HepG2 (cell line): ENCODE measurements at regions not wholly inside any gene's neighbourhood (a gene's known extent, or its start where the extent isn't known, plus 50 kb on each side); places are given as distances from the start of the nearest gene placed in this dataset.

Source experiments
- AGO1 ChIP-seq: fragments of 200-400 bp; formaldehyde crosslinking; IDR thresholded peaks from 2 replicates; pipeline ENCODE4 v1.6.1; 2017; ENCODE audit warnings: mild to moderate bottlenecking, low read depth, low read length, moderate library complexity; ENCODE audit not compliant: poor library complexity, severe bottlenecking
- CCDC6 ChIP-seq: sonication (generic); formaldehyde crosslinking; IDR thresholded peaks from 2 replicates; pipeline ENCODE4 v1.8.1; 2022; ENCODE audit warnings: mild to moderate bottlenecking, missing genetic modification reagents, moderate library complexity
- DDIT3 ChIP-seq: sonication (generic); formaldehyde crosslinking; IDR thresholded peaks from 2 replicates; pipeline ENCODE4 v1.4.0; 2020; ENCODE audit warnings: mild to moderate bottlenecking, missing genetic modification reagents
- ELF1 ChIP-seq: sonication (generic); formaldehyde crosslinking; IDR thresholded peaks from 2 replicates; pipeline ENCODE4 v1.4.0; 2020; ENCODE audit warnings: missing genetic modification reagents
- ELK4 ChIP-seq: sonication (generic); formaldehyde crosslinking; IDR thresholded peaks from 2 replicates; pipeline ENCODE4 v1.9.0; 2021; ENCODE audit warnings: missing genetic modification reagents, borderline replicate concordance
- GTF2F1 ChIP-seq: fragments of 150-350 bp; IDR thresholded peaks from 2 replicates; pipeline ENCODE4 v1.6.1; 2014; ENCODE audit warnings: low read length
- IRF2 ChIP-seq: IDR thresholded peaks from 2 replicates; pipeline ENCODE4 v1.6.1; 2018; ENCODE audit warnings: missing genetic modification reagents, missing compliant biosample characterization
- MBD4 ChIP-seq: IDR thresholded peaks from 2 replicates; pipeline ENCODE4 v1.6.1; 2012; ENCODE audit warnings: low read length, inconsistent platforms, borderline replicate concordance
- NR2C2 ChIP-seq: sonication (generic); formaldehyde crosslinking; IDR thresholded peaks from 2 replicates; pipeline ENCODE4 v1.4.0; 2020; ENCODE audit warnings: missing genetic modification reagents, mild to moderate bottlenecking, moderate library complexity, borderline replicate concordance
- PHF21A ChIP-seq: sonication (generic); formaldehyde crosslinking; IDR thresholded peaks from 2 replicates; pipeline ENCODE4 v1.5.0; 2020; ENCODE audit warnings: mild to moderate bottlenecking, missing genetic modification reagents
- PRDM4 ChIP-seq: sonication (generic); formaldehyde crosslinking; IDR thresholded peaks from 2 replicates; pipeline ENCODE4 v1.9.0; 2021; ENCODE audit warnings: missing genetic modification reagents, borderline replicate concordance
- TEAD2 ChIP-seq: sonication (generic); formaldehyde crosslinking; IDR thresholded peaks from 2 replicates; pipeline ENCODE4 v1.9.0; 2021; ENCODE audit warnings: missing genetic modification reagents
- ZBTB44 ChIP-seq: sonication (generic); formaldehyde crosslinking; IDR thresholded peaks from 2 replicates; pipeline ENCODE4 v1.4.0; 2020; ENCODE audit warnings: missing genetic modification reagents
- ZNF136 ChIP-seq: sonication (generic); formaldehyde crosslinking; IDR thresholded peaks from 2 replicates; pipeline ENCODE4 v1.8.1; 2022; ENCODE audit warnings: low read depth, mild to moderate bottlenecking, moderate library complexity, missing genetic modification reagents
- ZNF280B ChIP-seq: sonication (generic); formaldehyde crosslinking; IDR thresholded peaks from 2 replicates; pipeline ENCODE4 v1.5.0; 2020; ENCODE audit warnings: missing genetic modification reagents, mild to moderate bottlenecking, borderline replicate concordance
- ZNF501 ChIP-seq: sonication (generic); formaldehyde crosslinking; IDR thresholded peaks from 2 replicates; pipeline ENCODE4 v1.5.1; 2020; ENCODE audit warnings: mild to moderate bottlenecking, moderate library complexity, missing genetic modification reagents
- ZNF547 ChIP-seq: sonication (generic); formaldehyde crosslinking; IDR thresholded peaks from 2 replicates; pipeline ENCODE4 v1.5.1; 2020; ENCODE audit warnings: mild to moderate bottlenecking, missing genetic modification reagents
- ZNF598 ChIP-seq: sonication (generic); formaldehyde crosslinking; IDR thresholded peaks from 2 replicates; pipeline ENCODE4 v1.5.1; 2020; ENCODE audit warnings: mild to moderate bottlenecking, missing genetic modification reagents, borderline replicate concordance
- ZNF891 ChIP-seq: sonication (generic); formaldehyde crosslinking; IDR thresholded peaks from 2 replicates; pipeline ENCODE4 v1.5.0; 2020; ENCODE audit warnings: mild to moderate bottlenecking, missing genetic modification reagents
- ZSCAN25 ChIP-seq: sonication (generic); formaldehyde crosslinking; IDR thresholded peaks from 2 replicates; pipeline ENCODE4 v1.8.0; 2022; ENCODE audit warnings: mild to moderate bottlenecking, missing genetic modification reagents

GRCh38 chr3:11719406-11720303, 75.9 kb upstream of the VGLL4 start (continued):
- TF ChIP-seq ZBTB44 (CRISPR knock-in tag) (no peak), ZNF280B (CRISPR knock-in tag) (peak; percentile 36; the same call in 1 of the 2 replicates), IRF2 (CRISPR knock-in tag) (no peak), ZNF547 (CRISPR knock-in tag) (0 out of 2 replicates have a peak, but pooled peaks have one; percentile 39), ELF1 (CRISPR knock-in tag) (no peak), ZNF136 (CRISPR knock-in tag) (no peak), AGO1 (no peak), CCDC6 (CRISPR knock-in tag) (0 out of 2 replicates have a peak, but pooled peaks have one; percentile 86), TEAD2 (CRISPR knock-in tag) (no peak), DDIT3 (CRISPR knock-in tag) (no peak), PRDM4 (CRISPR knock-in tag) (no peak), ZNF598 (CRISPR knock-in tag) (no peak), NR2C2 (CRISPR knock-in tag) (no peak), MBD4 (no peak), GTF2F1 (no peak), ZNF891 (CRISPR knock-in tag) (0 out of 2 replicates have a peak, but pooled peaks have one; percentile 18), PHF21A (CRISPR knock-in tag) (peak; percentile 26; the same call in 1 of the 2 replicates), ELK4 (CRISPR knock-in tag) (no peak), ZSCAN25 (CRISPR knock-in tag) (peak; percentile 53; the same call in 1 of the 2 replicates), ZNF501 (CRISPR knock-in tag) (peak; percentile 14; the same call in 1 of the 2 replicates)
